ENCODE measurements at regions not wholly inside any gene's neighbourhood (a gene's known extent, or its start where the extent isn't known, plus 50 kb on each side); places are given as distances from the start of the nearest gene placed in this dataset.

DNA sequence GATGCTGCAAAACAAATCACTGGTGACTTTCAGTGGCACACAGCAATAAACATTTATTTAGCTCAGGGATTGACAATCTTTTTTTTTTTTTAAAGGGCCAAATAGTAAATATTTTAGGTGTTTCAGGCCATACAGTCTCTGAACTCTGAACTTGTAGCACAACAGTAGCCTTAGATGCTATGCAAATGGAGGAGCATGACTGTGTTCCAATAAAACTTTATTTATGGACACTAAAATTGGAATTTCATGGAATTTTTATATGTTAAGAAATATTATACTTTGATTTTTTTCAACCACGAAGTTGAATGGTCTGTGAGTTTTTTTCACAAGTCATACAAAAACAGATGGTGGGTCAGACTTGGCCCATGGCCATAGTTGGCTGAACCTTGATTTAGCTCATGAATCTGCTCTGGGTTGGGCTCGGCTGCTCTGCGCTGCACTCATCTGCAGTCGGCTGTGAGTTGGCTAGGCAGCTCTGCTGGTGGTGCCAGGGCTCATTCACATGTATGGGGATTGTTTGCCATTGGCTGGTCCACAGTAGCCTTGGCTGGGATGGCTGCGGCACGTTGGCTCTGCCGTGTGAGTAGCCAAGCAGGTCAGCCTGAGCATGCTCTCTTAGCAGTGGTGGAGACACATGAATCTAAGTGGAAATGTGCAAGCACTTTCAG, 231.7 kb upstream of the PGRMC2 start:
- DNase-seq (ENCODE audit: low spot score) (no peak), ATAC-seq (no peak)
- intact Hi-C loops (cut with DNase I) = no loop called here

DNA sequence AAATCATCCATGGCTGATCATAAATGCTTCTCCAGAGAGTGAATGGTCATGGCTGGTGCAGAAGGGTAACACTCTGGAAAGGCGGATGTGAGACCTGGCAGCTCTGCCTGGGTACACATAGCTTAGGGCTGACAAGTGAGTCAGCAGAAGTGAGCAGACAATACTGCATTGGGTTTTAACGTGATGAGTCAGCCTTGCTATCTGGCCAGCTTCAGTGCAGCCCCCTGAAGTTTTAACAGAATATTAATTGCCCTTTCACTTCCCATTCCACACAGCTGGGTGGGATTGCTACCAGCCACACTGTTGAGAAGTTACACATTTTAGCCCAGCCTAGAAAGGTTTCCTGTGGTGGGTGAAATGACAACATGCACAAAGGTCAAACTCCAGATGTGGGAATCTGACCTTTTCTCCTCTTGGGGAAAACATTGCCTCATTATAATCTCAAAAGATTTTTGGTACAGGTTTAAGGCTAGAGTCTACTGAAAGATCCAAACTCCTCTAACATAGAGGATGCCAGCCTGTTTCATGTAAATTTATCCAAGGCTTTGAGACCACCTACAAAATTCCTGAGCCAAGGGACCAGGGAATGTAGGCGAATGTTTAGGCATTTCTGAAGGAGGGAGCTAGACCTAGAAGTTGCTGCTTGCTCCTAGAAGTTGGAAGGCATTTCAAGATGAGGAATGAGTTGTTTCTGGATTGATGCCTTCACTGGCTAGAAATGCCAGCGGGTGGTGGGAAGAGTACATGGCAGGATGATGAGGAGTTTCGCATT, 230.3 kb upstream of the PGRMC2 start:
- intact Hi-C loops (cut with DNase I) = no loop called here
- DNase-seq (ENCODE audit: low spot score) (no peak), ATAC-seq (peak; percentile 92)

DNA sequence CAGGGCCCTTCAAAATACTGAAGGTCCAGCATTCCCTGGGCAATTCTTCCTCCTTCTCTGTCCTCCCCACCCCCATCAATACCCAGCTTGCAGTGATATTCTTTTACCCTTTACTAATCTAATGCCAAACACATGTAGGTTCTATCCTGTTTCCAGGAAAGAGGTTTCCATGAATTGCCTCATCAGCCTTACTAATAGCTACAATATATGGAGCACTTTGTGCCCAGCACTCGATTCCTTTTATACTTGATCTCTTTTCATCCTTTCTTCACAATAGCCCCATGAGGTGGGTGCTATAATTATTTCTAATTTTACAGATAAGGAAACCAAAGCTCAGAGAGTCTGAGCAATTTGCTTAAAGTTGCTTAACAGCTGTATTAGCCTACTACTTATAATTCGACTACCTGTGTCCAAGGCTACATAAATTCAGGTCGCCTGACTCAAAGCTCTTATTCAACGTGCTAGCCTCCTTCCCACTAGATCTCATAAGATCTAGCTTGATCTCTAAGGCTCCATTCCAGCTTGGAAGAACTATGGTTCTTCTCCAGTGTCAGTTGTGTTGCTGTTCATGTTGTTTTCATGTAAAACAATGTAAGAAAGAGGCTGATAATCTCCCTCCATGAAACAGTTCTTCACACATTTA, 229.6 kb upstream of the PGRMC2 start:
- intact Hi-C loops (cut with DNase I) = no loop called here

DNA sequence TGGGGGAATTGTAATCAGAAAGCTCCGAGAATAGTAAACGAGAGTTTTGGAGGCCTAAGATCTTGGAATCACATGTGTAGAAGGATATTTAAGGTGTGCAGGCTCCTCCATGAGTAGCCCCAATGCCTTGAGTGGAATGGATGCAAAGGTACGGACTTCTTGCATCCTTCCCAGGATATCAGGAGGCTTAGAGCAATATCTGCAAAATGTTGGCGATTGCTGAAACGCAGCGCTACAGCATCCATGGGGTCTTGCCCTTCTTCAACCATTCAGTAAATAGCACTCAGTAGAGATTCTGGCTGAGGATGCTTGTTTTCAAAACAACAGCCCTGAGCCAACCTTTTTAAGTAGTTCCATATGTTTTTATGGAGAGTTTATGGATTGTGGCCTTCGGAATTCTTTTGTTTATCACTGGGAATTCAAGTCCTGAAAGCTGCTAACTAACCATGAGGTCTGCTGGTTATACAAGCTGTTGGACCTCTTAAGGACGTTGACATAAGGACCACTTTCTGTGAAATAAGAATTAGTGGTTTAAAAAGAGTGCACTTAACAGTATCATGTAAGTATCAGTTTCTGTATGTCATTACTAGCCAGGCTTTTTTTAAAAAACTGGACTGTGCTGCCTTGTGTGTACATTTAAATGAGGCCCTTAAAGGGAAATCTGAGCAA, 228.8 kb upstream of the PGRMC2 start:
- intact Hi-C loops (cut with DNase I) = no loop called here
- ATAC-seq (peak; percentile 35), DNase-seq (ENCODE audit: low spot score) (no peak)

More for the DNA sequence above, 229.6 kb upstream of the PGRMC2 start:
- ATAC-seq (no peak), DNase-seq (ENCODE audit: low spot score) (no peak)

DNA sequence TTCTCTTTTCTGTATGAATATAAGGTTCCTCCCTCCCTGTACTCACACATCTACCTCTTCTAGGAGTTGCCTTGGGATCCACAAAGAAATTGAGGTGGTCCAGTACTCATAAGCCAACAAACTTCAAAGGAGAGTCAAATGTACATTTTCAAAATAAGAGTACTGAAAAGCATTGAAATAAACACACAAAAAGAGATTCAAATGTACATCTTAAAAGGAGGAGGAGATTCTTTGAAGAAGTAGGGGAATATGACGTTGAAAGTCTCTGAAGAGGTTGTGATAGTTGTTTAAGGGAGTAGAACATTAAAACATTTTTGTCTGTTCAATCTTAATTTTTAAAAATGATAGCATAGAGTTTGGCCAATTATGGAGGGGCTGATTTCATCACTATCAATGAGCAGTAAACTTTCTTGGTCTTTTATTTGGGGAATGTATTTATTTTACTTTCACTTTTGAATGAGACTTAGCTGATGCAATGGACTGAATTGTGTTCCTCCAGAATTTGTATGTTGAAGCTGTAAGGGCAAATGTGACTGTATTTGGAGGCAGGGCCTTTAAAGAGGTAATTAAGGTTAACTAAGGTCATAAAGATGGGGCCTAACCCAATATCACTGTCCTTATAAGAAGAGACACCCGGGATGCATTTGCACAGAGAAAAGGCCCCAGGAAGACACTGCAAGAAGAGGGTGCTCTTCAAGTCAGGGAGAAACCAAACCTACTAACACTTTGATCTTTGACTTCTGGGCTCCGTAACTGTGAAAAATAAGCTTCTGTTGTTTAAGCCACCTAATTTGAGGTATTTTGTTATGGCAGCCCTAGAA, 226.3 kb upstream of the PGRMC2 start:
- intact Hi-C loops (cut with DNase I) = no loop called here
- ATAC-seq (no peak), DNase-seq (ENCODE audit: low spot score) (no peak)

DNA sequence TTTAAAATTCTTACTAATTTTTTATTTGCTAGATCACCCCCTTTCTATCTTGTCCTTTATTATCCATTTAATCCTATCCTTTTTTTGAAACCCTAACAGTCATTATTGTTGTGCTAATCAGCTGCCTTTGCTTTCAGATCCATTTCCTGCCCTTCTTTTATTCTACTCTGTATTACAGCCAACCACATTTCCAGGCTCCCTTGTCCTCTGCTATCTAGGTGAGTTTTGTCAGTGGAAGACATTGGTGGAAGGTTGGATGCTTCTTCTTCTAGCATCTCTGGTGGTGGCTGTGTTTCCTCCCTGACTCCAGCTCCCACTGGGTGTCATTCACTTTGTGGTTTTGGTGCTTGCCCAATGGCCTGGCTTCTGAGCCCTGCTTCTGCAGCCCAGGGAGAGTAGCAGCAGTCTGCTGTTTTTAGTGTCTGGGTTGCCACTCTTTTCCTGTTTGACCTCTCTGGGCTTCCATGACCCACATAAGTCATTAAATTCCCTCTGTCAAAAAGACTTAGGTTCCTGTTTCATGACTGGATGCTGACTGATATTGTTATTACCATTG, 225.2 kb upstream of the PGRMC2 start:
- ATAC-seq = no peak
- intact Hi-C loops (cut with DNase I) = no loop called here
- no peak for DNase-seq (ENCODE audit: low spot score)

DNA sequence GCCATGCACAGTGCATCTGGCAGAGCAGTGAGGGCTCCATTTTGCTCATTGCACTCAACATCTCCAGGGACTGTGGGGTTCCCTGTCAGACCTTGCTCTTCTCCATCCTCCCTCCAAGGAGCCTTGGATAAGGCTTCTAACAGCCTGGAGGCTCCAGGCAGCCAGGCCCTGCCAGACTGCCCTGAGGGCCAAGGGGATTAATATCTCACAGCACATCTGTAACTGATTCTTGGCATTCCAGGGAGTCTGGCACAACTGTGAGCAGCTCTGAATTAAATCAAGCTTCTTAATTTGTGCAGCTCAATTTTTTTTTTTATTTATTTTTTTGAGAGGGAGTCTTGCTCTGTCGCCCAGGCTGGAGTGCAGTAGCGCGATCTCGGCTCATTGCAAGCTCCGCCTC, 224.5 kb upstream of the PGRMC2 start:
- no peak for ATAC-seq
- no peak for DNase-seq (ENCODE audit: low spot score)
- intact Hi-C loops (cut with DNase I) = no loop called here

DNA sequence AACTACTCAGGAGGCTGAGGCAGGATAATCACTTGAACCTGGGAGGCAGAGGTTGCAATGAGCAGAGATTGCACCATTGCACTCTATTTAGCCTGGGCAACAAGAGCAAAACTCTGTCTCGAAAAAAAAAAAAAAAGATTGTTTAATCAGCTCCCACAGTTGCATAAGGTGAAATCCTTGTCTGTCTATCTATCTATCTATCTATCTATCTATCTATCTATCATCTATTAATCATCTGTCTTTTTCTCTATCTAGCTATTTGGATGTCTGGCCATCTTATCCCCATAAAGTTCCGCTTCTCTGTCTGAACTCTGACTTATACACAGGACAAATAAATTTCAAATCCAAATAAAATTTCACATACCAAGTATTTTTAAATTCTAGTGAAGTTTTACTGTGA, 223.2 kb upstream of the PGRMC2 start:
- intact Hi-C loops (cut with DNase I) = no loop called here
- ATAC-seq (no peak), DNase-seq (ENCODE audit: low spot score) (no peak)

DNA sequence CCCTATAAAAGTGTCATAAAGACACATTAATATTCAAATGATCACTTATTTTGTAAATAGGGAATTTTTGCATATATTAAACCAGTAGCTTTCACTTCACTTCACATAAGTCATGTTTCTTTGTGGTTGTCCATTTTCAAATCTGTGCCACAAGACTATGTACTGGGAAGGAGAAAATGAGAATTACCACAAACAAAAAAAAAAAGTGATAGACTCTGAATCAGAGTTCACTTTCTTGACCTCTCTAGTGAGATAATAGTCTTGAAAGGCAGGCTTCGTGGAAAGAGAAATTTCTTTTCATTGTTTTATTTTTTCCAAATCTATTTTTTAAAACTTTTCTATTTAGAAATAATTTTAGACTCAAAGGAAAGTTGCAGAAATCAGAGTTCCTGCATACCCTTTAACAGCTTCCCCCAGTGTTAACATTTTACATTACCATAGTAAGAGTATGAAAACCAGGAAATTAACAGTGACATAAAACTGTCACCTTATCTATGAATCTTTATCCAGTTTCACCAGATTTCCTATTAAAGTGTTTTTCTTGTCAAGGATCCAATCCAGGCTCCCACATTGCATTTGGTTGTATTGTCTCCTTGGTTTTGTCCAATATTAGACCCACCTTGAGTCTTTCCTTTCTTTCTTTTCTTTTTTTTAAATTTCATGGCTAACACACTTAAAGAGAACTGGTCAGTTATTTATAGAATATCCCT, 215.4 kb upstream of the PGRMC2 start:
- DNase-seq (ENCODE audit: low spot score) (no peak), ATAC-seq (no peak)
- intact Hi-C loops (cut with DNase I) = no loop called here

DNA sequence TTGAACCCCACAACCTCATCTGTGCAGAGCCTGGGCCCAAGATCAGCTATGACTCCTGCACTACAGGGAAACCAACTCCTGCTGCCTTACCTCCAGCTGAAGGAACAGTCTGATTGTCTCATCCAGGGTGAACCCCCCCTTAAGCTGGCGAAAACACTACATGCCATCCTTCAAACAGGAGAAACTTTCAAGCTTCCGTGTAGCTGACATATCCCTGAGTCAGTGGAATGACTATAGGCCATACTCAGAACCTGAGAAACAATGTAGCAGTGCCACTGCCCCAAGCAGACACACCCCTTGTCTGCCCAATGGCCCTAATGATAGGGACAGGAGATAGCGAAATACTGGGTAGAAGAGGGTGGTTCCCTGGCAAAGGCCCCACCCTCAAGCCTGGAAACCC, 213.6 kb upstream of the PGRMC2 start:
- intact Hi-C loops (cut with DNase I) = no loop called here
- ATAC-seq = no peak

DNA sequence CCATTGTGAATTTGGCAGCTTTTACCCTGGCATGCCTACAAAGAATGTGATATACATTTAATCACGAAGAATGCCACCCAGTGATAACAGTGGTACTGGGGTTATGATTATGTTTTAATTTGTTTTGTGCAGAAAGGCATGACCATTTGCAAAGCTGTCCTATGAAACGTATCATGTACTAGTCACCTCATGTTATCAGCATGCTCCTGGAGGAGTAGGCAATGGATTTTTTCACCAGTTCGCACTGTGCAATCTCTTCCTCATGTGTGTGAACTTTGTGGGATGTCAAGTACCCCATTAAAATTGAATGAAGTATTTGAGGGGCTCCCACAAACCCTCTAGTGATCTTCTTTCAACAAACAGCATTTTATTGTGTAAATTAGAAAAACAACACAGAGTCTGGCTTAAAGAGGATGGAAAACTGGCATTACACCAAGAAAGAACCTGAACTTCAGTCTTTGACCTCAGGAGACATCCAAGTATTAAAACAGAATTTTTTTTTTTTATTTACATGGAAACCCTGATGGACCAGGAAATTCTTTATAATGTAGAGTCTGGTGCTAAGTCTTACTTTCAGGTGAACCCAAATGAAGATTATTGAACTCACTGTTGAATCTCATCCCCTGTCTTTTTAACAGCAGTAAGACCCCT, 200.6 kb upstream of the PGRMC2 start:
- DNase-seq (ENCODE audit: low spot score) = no peak
- intact Hi-C loops (cut with DNase I) = no loop called here
- ATAC-seq = no peak

More for the DNA sequence above, 213.6 kb upstream of the PGRMC2 start:
- DNase-seq (ENCODE audit: low spot score) = no peak

DNA sequence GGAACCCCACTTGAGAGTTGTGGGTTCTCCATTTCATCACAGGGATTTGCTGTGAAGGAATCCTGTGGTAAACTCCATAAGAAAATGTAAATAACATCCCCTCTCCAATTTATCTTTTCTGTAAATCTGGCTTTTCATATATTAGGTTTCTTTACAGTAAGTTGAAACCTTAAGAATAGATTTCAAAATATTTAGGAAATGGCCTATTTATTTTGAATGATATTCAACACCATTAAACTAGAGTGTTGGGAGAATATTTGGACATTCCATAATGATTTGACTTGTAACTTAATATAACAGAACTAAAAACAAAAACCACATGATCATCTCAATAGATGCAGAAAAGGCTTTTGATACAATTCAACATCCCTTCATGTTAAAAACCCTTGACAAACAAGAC, 197.3 kb upstream of the PGRMC2 start:
- intact Hi-C loops (cut with DNase I) = no loop called here
- no peak for DNase-seq (ENCODE audit: low spot score)
- no peak for ATAC-seq

DNA sequence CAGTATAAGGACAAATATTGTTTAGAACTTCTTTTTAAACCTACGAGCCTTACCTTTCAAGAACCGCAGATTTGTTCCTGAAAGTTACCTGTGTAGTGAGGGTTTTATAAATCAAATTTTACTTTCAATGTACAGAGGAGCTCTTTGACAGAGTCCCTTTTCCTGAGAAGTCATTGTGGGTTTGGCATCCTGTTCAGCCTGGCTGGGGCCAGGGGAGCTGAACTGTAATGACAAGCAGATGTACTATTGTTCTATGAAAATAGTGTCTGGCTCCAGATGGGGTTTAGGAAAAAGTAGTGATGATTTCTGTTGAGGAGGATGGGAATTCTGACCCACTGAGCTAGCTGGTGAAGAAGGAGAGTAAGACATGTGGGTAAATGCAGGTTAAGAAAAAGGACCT, 196.2 kb upstream of the PGRMC2 start:
- no peak for DNase-seq (ENCODE audit: low spot score)

DNA sequence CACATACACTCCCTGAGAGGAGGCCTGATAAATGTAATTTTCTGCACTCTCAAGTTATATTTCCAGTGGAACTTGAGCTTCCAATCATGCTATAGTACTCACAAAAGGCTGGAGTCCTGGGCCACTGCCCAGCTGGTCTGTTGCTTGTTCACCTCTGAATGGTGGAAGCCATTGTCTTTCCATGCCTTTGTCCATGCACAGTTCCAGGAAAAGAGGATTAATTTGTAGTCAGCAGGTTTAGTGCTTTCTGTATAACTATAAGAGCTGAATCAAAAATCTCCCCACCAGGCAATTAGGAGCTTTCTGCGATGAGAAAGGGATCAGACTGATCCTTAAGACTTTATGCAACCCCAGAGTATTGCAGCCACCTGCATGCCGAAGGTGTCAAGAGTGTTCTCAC, 195.4 kb upstream of the PGRMC2 start:
- intact Hi-C loops (cut with DNase I) = no loop called here
- DNase-seq (ENCODE audit: low spot score) (no peak), ATAC-seq (no peak)

More for the DNA sequence above, 196.2 kb upstream of the PGRMC2 start:
- intact Hi-C loops (cut with DNase I) = no loop called here
- ATAC-seq = peak; percentile 88

DNA sequence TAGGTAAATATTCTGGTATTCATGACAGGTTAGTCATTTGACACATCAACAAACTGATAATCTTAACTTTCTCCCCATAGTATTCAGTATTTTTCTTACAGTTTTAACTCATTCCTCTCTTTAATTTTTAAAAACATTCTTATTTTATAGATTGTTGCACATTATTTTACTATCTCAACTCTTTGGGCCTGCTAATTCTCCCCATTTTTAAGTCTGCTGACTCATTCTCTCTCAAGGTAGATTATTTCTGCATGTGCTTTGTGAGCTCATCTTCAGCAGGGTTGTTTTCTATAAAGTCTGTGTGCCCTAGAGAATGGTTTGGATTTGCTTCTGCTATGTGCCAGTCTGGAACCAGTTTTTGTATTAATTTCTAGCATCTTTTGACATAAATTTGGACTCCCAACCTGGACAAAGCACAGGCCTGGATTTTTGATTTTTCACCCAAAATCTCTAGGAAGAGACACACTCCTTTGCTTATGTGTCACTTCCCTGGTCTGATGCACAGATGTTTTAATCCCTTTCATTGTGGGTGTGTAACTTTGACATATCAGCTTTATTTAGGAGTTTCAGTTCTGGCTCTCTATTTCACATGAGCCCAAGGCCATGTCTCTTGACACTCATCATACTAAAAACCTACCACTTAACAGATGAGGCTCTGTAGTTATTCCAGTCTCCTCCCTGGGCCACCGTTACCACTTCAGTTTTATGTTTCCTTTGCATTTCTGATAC, 194.3 kb upstream of the PGRMC2 start:
- DNase-seq (ENCODE audit: low spot score) (no peak), ATAC-seq (no peak)
- intact Hi-C loops (cut with DNase I) = no loop called here

DNA sequence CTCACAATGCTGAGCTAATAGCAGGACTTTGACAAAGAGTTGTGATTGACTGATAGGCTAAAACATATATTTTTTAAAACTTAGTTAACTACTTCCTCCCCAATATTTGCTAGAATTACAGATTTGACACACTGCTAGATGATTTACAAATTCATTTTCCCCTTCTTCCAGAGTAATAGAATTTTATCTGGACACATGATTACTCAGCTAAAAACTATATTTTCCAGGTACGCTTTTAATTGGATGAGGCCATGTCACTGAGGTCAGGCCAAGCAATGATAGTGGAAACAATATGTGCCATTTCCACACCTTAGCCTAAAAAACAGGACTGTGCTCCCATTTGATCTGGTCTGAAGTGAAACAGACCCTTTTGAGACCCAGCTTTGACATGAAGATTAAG, 193.3 kb upstream of the PGRMC2 start:
- DNase-seq (ENCODE audit: low spot score) (no peak), ATAC-seq (no peak)
- intact Hi-C loops (cut with DNase I) = no loop called here

DNA sequence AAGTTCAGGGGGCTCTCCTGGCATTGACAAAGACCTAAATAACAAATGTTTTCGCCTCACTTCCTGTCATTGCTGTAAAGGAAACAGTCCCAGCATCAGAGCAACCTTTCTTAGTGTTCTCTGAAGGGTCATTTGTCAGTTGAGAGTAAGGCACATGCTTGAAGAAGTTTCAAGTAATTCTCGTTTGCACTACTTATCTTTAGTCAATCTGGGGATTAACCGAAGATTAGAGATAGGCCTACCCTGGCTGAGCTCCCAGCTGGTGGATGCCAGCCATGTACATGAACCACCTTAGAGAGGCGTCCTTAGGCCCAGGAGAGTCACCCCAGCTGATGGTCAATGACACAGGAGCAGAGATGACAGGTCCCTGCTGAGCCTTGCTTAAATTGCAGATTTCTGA, 189.9 kb upstream of the PGRMC2 start:
- DNase-seq (ENCODE audit: low spot score) = no peak
- no peak for ATAC-seq
- intact Hi-C loops (cut with DNase I) = no loop called here

All from sciatic nerve (tissue), 2 donors.